Globus pallidus (tissue), 1 donor: ENCODE measurements at regions not wholly inside any gene's neighbourhood (a gene's known extent, or its start where the extent isn't known, plus 50 kb on each side); places are given as distances from the start of the nearest gene placed in this dataset.
"Not testable (repeated sequence)": the region's sequence is repeated elsewhere in the genome, so short reads cannot be mapped to it uniquely, and the experiment has no call there.

ENCODE experiments used
- DNase-seq: peaks from one replicate; pipeline ENCODE4 v3.0.0-alpha.2; 2015; ENCODE audit warnings: low spot score

DNA sequence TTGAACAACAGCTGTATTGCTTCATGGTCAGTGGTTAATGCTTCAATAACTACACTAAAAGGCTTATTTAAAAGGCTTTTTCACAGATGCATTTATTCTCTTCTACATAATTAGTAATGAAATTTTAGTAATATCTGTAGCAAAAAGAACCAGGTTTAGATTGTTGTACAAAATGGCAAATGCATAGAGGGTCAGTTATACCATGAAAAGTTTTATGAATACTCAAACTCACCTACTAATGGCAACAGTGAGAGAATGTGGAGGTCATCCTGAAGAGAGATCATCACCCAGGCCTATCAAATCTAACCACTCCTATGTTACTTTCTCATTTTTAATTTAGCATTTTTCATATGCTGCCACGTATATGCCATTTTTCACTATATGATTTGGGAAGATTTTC is 444.3 kb upstream of the CDH9 start:
- no peak for DNase-seq

GRCh38 chr5:27479859-27480258 is 441.5 kb upstream of the CDH9 start:
- DNase-seq: no peak

- DNase-seq: no peak
Observed at GRCh38 chr5:27477550-27477949, 439.2 kb upstream of the CDH9 start.

DNA sequence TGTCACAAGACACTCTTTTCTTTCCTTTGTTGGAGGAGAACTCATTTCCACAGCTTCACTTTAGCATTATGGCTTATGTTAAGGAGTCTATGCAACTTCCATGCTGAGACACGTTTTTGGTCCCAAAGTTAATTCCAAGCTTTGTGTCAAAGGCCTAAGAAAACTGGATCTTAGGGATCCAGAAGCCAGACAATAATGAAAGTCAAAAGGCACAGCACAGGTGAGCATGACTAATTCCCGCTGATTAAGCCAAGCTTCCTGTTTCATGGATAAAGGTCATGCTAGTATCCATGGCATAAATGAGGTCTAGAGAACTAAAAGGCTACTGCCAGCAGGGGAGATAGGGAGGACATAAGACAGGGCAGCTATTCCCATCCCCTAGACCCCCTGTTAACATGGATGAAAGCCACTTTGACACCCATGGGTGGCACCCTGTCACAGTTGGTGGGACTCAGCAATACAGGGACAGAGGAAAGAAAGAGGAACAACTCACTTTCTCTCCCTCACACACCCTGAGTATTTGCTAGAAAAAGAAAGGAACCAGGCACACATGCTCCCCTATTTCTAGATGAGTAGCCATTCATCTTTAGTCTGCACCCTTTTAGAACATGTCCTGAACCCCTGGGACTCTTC is 438.1 kb upstream of the CDH9 start:
- no peak for DNase-seq

GRCh38 chr5:27475063-27475462 is 436.7 kb upstream of the CDH9 start:
- DNase-seq: no peak

DNA sequence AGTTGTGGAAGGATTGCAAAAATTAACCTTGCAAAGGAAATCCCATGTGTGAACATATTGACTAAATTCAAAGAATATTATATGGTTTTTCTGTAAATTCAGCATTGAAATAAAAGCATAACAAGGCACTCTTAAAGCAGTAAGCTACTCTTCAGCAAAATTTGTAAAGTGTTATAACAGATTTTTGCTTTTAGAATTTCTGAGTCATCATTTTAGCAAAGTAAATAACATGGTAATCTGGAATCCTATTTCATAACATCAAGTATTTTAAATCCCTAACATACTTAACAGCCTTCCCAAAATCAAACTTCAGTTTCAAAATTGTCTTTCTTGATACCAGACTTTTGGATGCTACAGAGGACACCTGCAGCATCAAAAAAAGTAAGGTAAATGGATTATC is 436.0 kb upstream of the CDH9 start:
- DNase-seq: no peak

DNA sequence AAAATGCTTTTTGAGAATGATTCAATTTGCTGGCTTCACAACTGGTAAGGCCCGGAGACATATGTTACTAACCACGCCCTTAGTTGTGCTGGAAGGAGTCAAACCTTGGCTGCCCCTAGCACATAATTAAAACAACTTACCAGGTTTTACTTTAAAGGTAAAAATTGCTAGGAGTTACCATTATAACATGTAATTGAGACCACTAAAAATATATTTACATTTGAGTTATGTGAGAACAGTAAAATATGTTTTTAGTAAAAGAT is 435.6 kb upstream of the CDH9 start:
- no peak for DNase-seq

- DNase-seq: no peak
Observed at GRCh38 chr5:27473307-27474046, 435.1 kb upstream of the CDH9 start.

DNA sequence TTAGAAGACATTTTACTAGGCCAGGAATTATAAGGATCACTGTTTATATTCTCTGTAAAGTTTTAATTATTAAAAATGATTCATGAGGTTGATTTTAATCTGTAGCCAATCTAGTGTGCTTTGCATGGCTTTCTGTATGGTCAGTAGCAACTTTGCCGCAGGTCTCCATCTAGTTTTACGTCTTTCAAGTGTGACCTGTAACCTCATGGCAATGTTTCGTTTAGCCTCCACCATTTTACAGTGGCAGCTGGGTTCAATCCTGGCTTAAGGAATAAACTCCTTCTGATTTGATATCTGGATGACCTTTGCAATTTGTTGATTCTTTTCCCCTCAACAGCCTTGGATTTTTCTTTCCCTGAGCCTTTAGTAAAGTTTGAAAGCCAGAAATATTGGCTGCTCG is 434.5 kb upstream of the CDH9 start:
- no peak for DNase-seq

- DNase-seq: no peak
Observed at GRCh38 chr5:27472000-27472763, 433.8 kb upstream of the CDH9 start.

GRCh38 chr5:27466959-27467358 is 428.6 kb upstream of the CDH9 start:
- DNase-seq: no peak

DNA sequence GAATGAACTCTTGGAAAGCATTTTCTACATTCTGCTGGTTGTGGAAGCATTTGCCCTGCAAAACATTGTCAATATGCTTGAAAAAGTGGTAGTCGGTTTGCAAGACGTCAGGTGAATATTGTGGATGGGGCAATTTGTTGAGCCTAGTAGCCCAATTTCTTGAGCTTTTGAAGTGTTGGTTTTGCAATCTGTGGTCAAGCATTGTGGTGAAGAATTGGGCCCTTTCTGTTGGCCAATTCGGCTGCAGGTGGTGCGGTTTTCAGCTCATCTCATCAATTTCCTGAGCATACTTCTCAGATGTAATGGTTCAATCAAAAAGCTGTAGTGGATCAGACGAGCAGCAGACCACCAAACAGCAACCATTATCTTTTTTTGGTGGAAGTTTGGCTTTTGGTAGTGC is 426.8 kb upstream of the CDH9 start:
- no peak for DNase-seq

- DNase-seq: no peak
Observed at GRCh38 chr5:27463446-27464149, 425.2 kb upstream of the CDH9 start.

GRCh38 chr5:27462936-27463335 is 424.6 kb upstream of the CDH9 start:
- DNase-seq: no peak

DNA sequence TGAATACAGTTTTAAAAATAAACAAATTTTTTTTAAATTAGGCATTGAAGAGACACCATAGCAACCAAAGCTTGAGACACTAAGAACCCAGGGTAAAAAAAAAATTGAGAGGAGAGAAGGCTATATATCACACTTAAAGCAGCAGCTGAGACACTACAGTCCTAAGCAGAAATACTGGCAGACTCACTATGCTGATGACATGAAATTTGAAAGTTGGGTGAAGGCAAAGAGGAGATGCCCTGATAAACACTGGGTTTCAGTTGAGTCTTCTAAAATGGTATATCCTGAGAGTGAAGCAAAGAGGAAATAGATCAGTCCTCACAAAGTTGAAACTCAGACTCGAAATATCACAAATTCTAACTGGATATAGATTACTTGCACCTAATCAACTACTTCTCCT is 419.9 kb upstream of the CDH9 start:
- no peak for DNase-seq

DNA sequence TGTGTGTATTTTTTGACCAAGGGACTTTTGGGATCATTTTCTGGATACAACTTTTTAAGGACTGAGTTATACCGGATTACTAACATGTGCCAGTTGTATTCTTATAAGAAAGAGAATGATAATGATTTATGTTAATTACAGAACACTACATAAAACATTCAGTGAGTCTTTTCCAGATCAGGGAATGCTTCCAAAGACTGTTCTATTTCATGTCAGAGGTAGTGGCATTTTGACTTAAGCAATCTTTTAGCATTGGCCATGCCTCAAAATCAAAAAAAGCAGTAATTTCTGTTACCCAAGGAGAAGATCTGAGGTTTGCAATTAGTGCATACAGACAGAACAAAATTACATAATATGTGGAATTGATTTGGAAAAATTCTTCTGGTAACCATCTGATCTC is 413.0 kb upstream of the CDH9 start:
- no peak for DNase-seq

DNA sequence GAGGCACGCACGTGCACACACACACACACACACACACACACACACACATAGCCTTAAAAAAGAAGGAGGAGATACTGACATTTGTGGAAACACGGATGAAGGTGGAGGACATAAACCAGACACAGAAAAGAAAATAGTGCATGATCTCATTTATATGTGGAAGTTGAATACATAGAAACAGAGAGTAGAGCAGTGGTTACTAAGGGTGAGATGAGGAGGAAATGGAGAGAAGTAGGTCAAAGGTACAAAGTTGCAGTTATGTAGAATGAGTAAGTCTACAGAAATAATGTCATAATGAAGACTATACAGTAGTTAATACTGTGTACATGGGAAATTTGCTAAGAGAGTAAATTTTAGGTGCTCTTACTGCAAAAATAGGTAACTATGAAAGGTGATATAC is 412.2 kb upstream of the CDH9 start:
- DNase-seq: no peak

DNA sequence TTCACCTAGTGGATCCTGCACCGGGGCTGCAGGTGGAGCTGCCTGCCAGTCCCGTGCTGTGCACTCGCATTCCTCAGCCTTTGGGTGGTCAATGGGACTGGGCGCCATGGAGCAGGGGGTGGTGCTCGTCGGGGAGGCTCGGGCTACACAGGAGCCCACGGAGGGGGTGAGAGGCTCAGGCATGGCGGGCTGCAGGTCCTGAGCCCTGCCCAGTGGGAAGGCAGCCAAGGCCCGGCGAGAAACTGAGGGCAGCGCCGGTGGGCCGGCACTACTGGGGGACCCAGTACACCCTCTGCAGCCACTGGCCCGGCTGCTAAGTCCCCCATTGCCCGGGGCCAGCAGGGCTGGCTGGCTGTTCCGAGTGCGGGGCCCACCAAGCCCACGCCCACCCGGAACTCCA is 401.0 kb upstream of the CDH9 start:
- not testable (repeated sequence) for DNase-seq

DNA sequence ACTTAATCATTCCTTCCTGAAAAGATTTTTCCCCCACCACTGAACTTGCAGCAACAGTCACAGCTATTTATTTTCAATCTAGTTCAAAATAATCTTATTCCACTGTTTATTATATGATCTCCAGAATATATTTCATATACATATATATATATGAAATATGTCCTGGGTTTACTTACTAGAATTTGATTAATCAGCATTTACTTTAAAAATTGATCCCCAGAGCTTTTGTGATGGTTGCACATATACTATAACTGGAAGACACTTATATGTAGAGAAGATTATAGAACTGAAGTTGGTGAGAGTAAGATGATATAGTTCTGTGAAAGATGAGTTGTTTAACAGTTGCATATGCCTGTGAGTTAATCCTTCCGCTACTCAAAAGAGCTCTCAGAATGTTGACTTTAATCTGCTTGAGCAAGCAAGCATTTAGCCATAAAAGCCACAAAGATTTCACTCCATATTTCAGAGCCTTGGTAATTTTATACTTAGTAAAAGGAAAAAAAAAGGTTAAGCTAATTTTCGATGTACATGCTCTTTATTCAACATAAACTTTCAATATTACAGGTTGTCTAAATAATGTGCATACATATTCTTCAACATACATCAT is 399.3 kb upstream of the CDH9 start:
- DNase-seq: no peak

DNA sequence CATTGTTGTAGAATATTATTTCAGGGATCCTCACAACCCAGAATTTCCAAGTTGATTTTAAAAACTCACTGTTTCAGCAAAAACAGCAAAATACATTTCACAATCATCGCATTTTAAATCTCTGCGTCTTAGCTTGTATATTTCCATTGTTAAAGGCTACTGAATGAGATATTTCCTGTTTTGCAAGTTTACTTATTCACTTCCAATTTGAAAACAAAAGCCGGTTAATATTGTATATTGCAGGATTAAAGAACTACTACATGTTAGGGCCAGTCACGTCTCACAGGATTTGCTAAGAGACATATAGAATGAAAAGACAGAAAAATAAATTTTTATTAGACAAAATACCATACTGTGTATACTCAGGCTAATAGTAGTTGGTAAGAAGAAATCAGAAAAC is 395.9 kb upstream of the CDH9 start:
- no peak for DNase-seq

DNA sequence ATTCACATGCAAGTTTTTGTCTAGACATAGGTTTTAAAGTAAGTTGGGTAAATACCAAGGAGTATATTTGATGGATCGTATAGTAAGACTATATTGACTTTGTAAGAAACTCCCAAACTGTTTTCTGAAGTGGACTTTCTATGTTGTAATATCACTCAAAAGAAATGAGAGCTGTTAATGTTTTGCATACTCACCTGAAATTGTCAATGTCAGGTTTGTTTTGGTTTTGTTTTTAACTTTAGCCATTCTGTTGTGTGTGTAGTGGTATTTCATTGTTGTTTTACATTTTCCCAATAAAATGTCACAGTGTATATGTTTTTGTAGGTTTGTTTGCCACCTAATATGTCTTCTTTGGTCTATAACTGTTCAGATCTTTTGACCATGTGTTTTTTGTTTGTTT is 375.7 kb upstream of the CDH9 start:
- DNase-seq: no peak

DNA sequence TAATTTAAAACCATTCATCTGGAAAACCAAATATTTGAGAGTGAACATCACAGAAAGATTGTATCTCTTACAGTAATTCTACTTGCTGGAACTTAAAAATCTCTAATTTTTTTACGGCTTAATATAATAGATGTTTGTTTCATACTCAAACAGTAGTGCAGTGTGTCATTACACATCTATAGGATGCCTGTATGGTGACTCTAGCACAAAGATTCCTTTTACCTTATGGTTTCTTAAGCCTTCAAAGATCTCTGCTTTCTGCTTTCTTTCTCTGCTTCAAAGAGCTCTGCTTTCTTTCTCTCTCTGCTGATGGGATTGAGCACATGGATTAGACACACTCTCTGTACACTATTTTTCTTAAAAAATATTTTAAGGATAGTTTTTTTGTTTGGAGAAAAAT is 374.0 kb upstream of the CDH9 start:
- DNase-seq: no peak

- DNase-seq: no peak
Observed at GRCh38 chr5:27406020-27406419, 367.6 kb upstream of the CDH9 start.
